ENCODE measurements at regions not wholly inside any gene's neighbourhood (a gene's known extent, or its start where the extent isn't known, plus 50 kb on each side); places are given as distances from the start of the nearest gene placed in this dataset.

- H3K4me2 ChIP-seq = no peak overlapping the region
- H3K36me3 ChIP-seq (replicated peaks in 1 of 2; ENCODE audit: control insufficient read depth in 1 of 2, insufficient read depth in 2 of 2, low read length in 1 of 2) = no peaks in the 10 kb centered on the region
- no peak overlapping the region for H3K4me3 ChIP-seq (ENCODE audit: low read depth in 2 of 2, low read length in 1 of 2)
- peak; percentile 17 for DNase-seq
- no peaks in the 10 kb centered on the region for H3K27me3 ChIP-seq (ENCODE audit: insufficient read depth)
- no peak overlapping the region for H3K9ac ChIP-seq
- no peaks in the 10 kb centered on the region for H4K20me1 ChIP-seq (ENCODE audit: insufficient read depth)
- TF ChIP-seq IRF3 (IDR thresholded peaks at IDR 0.05; ENCODE audit: low read depth, low read length) (no peak), FOXJ3 (CRISPR knock-in tag; IDR thresholded peaks at IDR 0.05) (no peak), USF1 (IDR thresholded peaks at IDR 0.05; ENCODE audit: borderline replicate concordance, low read depth) (no peak), SMC3 (IDR thresholded peaks at IDR 0.05; ENCODE audit: low read depth, low read length) (no peak), PBX3 (IDR thresholded peaks at IDR 0.05) (no peak), FOSL2 (IDR thresholded peaks at IDR 0.05; ENCODE audit: borderline replicate concordance, low read depth) (no peak)
- TF ChIP-seq, protein P1, sequence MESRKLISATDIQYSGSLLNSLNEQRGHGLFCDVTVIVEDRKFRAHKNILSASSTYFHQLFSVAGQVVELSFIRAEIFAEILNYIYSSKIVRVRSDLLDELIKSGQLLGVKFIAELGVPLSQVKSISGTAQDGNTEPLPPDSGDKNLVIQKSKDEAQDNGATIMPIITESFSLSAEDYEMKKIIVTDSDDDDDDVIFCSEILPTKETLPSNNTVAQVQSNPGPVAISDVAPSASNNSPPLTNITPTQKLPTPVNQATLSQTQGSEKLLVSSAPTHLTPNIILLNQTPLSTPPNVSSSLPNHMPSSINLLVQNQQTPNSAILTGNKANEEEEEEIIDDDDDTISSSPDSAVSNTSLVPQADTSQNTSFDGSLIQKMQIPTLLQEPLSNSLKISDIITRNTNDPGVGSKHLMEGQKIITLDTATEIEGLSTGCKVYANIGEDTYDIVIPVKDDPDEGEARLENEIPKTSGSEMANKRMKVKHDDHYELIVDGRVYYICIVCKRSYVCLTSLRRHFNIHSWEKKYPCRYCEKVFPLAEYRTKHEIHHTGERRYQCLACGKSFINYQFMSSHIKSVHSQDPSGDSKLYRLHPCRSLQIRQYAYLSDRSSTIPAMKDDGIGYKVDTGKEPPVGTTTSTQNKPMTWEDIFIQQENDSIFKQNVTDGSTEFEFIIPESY (IDR thresholded peaks at IDR 0.05; ENCODE audit: borderline replicate concordance, low read depth) = no peak
- no peaks in the 10 kb centered on the region for H3K79me2 ChIP-seq (ENCODE audit: insufficient read depth)
- POLR2A ChIA-PET = no interaction called here
- CTCF ChIA-PET = interaction anchor here (1.3 kb wide), 1 partner anchor 45 kb away, joined by 4 read pairs; no protein-coding TSS in a partner anchor
- 63% methylated on average over 9 of the region's 9 CpGs for WGBS (ENCODE audit: low lambda C conversion rate)
- no peaks in the 10 kb centered on the region for H3F3A ChIP-seq (replicated peaks; ENCODE audit: insufficient read depth)
- no peaks in the 10 kb centered on the region for H3K9me3 ChIP-seq
- H3K9me2 ChIP-seq = no peaks in the 10 kb centered on the region
- no peak overlapping the region for H3K27ac ChIP-seq (ENCODE audit: low read depth in 2 of 2, low read length in 1 of 2)
- H3K4me1 ChIP-seq (ENCODE audit: control insufficient read depth in 1 of 2, insufficient read depth in 2 of 2, low read depth in 1 of 2, low read length in 1 of 2) = peaks cover 14 to 17% of the 10 kb centered on the region in 2 experiments; a peak in 2 of 4 replicates
- no peak overlapping the region for H2AFZ ChIP-seq (ENCODE audit: low read depth)
Observed at GRCh38 chr15:94075349-94075748, 156.0 kb upstream of the MCTP2 start.

DNA sequence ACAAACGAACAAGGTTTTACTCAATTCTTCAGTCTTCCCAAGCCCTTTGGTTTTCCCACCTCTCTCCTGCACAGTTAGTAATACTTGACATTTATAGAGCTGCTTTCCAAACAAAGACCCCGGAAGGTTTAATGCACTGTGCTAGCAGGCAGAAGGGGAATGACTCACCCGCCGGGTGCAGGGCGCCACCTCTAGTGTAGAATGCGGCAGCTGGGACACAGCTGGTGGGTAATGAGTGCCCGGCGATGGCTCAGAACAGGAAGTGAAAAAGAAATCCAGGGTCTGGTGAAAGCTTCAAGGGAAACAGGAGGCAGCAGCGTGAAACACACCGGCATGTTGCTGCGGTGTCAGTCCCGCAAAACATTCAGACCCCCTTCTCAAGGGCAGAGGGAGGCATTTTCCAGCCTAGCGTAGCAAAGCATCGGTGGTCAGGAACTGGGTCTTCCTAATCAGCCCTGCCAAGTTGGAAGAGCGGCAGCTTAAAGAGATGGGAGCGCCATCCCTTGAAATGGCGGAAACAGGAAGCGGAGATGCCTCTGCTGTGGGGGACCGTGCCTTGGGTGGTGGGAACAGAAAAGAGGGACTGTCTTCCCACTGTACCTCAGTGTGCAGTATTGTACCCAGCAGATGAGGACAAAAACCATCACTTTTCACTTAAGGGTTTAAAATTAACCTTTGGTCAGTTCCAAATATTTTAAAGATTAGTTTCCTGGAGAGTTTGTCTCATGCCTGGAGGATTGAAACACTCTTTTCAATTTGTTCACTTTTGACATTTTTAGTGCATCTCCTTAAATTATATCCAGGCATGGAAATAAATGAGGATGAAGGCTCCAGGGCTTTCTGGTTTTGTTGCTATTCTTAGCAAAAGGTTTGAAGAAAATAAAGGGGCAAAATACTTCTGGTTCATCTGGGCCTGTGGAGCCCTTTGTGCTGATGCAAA, 160.7 kb upstream of the MCTP2 start:
- CTCF ChIA-PET = interaction anchor here (0.8 to 3.0 kb wide), 2 partner anchors 49 to 150 kb away, joined by 3 to 11 read pairs; no protein-coding TSS in a partner anchor
- no peak overlapping the region for H2AFZ ChIP-seq (ENCODE audit: low read depth)
- H3K36me3 ChIP-seq (replicated peaks in 1 of 2; ENCODE audit: control insufficient read depth in 1 of 2, insufficient read depth in 2 of 2, low read length in 1 of 2) = no peaks in the 10 kb centered on the region
- H3K4me2 ChIP-seq = no peak overlapping the region
- POLR2A ChIA-PET = no interaction called here
- DNase-seq = no peak
- H3K4me1 ChIP-seq (ENCODE audit: control insufficient read depth in 1 of 2, insufficient read depth in 2 of 2, low read depth in 1 of 2, low read length in 1 of 2) = peaks cover 5 to 16% of the 10 kb centered on the region in 2 experiments; a peak in 2 of 4 replicates
- no peaks in the 10 kb centered on the region for H3F3A ChIP-seq (replicated peaks; ENCODE audit: insufficient read depth)
- no peaks in the 10 kb centered on the region for H3K9me2 ChIP-seq
- no peak overlapping the region for H3K4me3 ChIP-seq (ENCODE audit: low read depth in 2 of 2, low read length in 1 of 2)
- H4K20me1 ChIP-seq (ENCODE audit: insufficient read depth) = no peaks in the 10 kb centered on the region
- H3K9ac ChIP-seq = no peak overlapping the region
- WGBS (ENCODE audit: low lambda C conversion rate) = 78% methylated on average over 19 of the region's 19 CpGs
- no peaks in the 10 kb centered on the region for H3K9me3 ChIP-seq
- no peaks in the 10 kb centered on the region for H3K27me3 ChIP-seq (ENCODE audit: insufficient read depth)
- H3K27ac ChIP-seq (ENCODE audit: low read depth in 2 of 2, low read length in 1 of 2) = peak overlapping the region in 1 of 2 experiments; percentile 21; a peak in 1 of 4 replicates
- no peaks in the 10 kb centered on the region for H3K79me2 ChIP-seq (ENCODE audit: insufficient read depth)
- TF ChIP-seq MXI1 (IDR thresholded peaks at IDR 0.05; ENCODE audit: low read depth, low read length) (no peak), FOSL2 (IDR thresholded peaks at IDR 0.05; ENCODE audit: borderline replicate concordance, low read depth) (0 out of 2 replicates have a peak, but pooled peaks have one; percentile 24), EP300 (IDR thresholded peaks at IDR 0.05; ENCODE audit: borderline replicate concordance in 1 of 2, low read depth in 1 of 2, low read length in 1 of 2) (no peak), PBX3 (IDR thresholded peaks at IDR 0.05) (peak; percentile 25; the same call in 1 of the 2 replicates), SMC3 (IDR thresholded peaks at IDR 0.05; ENCODE audit: low read depth, low read length) (no peak), EZH2phosphoT487 (IDR thresholded peaks at IDR 0.05; ENCODE audit: borderline replicate concordance, low read depth) (no peak), GATA2 (CRISPR knock-in tag; IDR thresholded peaks at IDR 0.05) (no peak), FOXM1 (IDR thresholded peaks at IDR 0.05; ENCODE audit: low read depth) (no peak), FOXJ3 (CRISPR knock-in tag; IDR thresholded peaks at IDR 0.05) (no peak), TCF12 (IDR thresholded peaks at IDR 0.05) (peak; percentile 29; the same call in 1 of the 2 replicates)
- TF ChIP-seq, protein P2, sequence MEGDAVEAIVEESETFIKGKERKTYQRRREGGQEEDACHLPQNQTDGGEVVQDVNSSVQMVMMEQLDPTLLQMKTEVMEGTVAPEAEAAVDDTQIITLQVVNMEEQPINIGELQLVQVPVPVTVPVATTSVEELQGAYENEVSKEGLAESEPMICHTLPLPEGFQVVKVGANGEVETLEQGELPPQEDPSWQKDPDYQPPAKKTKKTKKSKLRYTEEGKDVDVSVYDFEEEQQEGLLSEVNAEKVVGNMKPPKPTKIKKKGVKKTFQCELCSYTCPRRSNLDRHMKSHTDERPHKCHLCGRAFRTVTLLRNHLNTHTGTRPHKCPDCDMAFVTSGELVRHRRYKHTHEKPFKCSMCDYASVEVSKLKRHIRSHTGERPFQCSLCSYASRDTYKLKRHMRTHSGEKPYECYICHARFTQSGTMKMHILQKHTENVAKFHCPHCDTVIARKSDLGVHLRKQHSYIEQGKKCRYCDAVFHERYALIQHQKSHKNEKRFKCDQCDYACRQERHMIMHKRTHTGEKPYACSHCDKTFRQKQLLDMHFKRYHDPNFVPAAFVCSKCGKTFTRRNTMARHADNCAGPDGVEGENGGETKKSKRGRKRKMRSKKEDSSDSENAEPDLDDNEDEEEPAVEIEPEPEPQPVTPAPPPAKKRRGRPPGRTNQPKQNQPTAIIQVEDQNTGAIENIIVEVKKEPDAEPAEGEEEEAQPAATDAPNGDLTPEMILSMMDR (IDR thresholded peaks at IDR 0.05) = no peak

All from SK-N-SH (cell line).